ENCODE measurements at regions not wholly inside any gene's neighbourhood (a gene's known extent, or its start where the extent isn't known, plus 50 kb on each side); places are given as distances from the start of the nearest gene placed in this dataset.

DNA sequence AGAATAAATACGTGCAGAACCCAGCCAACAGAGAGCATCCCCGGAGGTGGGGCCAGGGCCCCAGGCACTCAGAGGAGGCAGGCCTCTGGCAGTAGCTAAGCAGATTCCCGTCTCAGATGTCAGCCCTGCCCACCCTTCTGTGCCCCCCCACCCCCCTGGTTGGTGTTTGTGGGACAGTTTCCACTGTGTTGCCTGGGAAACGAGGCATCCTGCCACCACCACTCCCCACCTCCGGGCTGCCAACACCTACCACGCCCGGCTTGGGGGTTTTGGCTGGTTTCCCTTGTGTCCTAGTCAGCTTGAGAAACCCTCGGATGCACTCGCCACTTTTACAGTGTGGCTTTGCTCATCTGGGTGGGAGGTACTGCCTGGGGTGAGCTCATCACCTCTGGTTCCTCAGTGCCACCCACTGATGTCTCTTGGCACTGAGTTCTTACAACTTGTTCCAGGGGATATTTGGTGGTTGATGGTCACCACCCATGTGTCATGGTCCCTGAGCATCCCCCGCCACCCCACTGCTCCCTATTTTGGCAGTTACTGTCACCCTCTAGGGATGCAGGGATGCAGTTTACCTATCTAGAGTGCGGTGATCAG lies 72.4 kb upstream of the YWHAQ start:
- Mint-ChIP-seq H3K4me1 (ENCODE audit: unreplicated experiment) (peaks cover 22% of the 10 kb centered on the region), H3K4me3 (ENCODE audit: unreplicated experiment) (no peak overlapping the region), H3K27ac (ENCODE audit: unreplicated experiment) (peak overlapping the region; percentile 69), H3K9me3 (ENCODE audit: unreplicated experiment) (no peaks in the 10 kb centered on the region), H3K27me3 (ENCODE audit: unreplicated experiment) (no peaks in the 10 kb centered on the region), H3K36me3 (ENCODE audit: unreplicated experiment) (no peaks in the 10 kb centered on the region)
- DNase-seq (ENCODE audit: extremely low spot score, unreplicated experiment) = peak; percentile 88
- TF ChIP-seq CTCF (IDR thresholded peaks at IDR 0.05) = no peak

DNA sequence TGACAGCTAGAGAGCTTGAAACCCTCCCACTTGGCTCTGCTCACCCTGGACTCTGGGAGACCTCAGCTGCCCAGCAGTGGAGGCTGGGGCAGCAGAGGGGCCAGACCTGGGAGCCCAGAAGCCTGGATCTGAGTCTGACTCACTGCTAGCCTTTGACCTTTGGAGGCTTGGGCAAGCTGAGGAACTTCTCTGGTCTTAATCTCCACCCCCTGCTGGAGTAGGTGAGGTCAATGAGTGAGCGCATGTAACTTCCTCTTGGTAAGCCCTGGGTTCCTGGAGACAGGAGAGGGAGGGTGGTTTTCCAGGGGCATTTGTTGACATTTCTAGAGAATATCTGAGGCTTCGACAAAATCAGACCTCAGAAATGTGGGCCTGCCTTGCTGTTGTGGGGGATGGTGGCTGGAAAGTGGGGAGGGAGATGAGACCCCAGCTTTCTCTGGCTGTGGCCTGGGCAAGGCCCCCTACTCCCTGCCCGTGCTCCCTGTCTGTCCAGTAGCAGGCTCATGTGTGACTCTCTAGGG lies 73.0 kb upstream of the YWHAQ start:
- no peak for TF ChIP-seq CTCF (IDR thresholded peaks at IDR 0.05)
- Mint-ChIP-seq H3K4me1 (ENCODE audit: unreplicated experiment) (peaks cover 22% of the 10 kb centered on the region), H3K27ac (ENCODE audit: unreplicated experiment) (peak overlapping the region; percentile 61), H3K27me3 (ENCODE audit: unreplicated experiment) (no peaks in the 10 kb centered on the region), H3K36me3 (ENCODE audit: unreplicated experiment) (no peaks in the 10 kb centered on the region), H3K9me3 (ENCODE audit: unreplicated experiment) (no peaks in the 10 kb centered on the region), H3K4me3 (ENCODE audit: unreplicated experiment) (no peak overlapping the region)
- no peak for DNase-seq (ENCODE audit: extremely low spot score, unreplicated experiment)

DNA sequence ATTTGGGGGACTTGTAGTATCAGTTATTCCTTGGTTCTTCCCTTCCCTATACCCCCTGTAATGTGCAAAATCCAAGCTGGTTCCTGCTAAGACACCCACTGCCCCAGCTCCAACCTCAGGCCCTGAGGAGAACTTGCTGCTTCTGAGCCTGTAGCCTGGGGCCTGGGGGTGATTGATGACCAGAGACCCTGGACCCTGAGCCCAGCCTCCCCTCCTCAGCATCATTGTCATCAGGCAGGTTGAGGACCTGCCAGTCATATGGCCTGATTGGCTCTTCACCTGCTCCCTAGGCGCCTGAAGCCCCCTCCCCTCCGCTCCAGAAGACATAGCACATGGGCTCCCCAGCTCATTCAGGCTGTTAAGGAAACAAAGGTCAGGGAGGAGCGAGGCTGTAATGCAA lies 73.8 kb upstream of the YWHAQ start:
- H3K27me3 Mint-ChIP-seq (ENCODE audit: unreplicated experiment) = no peaks in the 10 kb centered on the region
- no peak for DNase-seq (ENCODE audit: extremely low spot score, unreplicated experiment)
- H3K36me3 Mint-ChIP-seq (ENCODE audit: unreplicated experiment) = no peaks in the 10 kb centered on the region
- peak overlapping the region; percentile 9 for H3K27ac Mint-ChIP-seq (ENCODE audit: unreplicated experiment)
- no peaks in the 10 kb centered on the region for H3K9me3 Mint-ChIP-seq (ENCODE audit: unreplicated experiment)
- TF ChIP-seq CTCF (IDR thresholded peaks at IDR 0.05) = no peak
- H3K4me3 Mint-ChIP-seq (ENCODE audit: unreplicated experiment) = no peak overlapping the region
- H3K4me1 Mint-ChIP-seq (ENCODE audit: unreplicated experiment) = peaks cover 17% of the 10 kb centered on the region

- Mint-ChIP-seq H3K4me1 (ENCODE audit: unreplicated experiment) (peaks cover 17% of the 10 kb centered on the region), H3K27me3 (ENCODE audit: unreplicated experiment) (no peaks in the 10 kb centered on the region), H3K36me3 (ENCODE audit: unreplicated experiment) (no peaks in the 10 kb centered on the region), H3K9me3 (ENCODE audit: unreplicated experiment) (no peaks in the 10 kb centered on the region), H3K27ac (ENCODE audit: unreplicated experiment) (no peak overlapping the region), H3K4me3 (ENCODE audit: unreplicated experiment) (no peak overlapping the region)
- DNase-seq (ENCODE audit: extremely low spot score, unreplicated experiment) = no peak
- no peak for TF ChIP-seq CTCF (IDR thresholded peaks at IDR 0.05)
Observed at GRCh38 chr2:9705196-9705595, 74.4 kb upstream of the YWHAQ start.

DNA sequence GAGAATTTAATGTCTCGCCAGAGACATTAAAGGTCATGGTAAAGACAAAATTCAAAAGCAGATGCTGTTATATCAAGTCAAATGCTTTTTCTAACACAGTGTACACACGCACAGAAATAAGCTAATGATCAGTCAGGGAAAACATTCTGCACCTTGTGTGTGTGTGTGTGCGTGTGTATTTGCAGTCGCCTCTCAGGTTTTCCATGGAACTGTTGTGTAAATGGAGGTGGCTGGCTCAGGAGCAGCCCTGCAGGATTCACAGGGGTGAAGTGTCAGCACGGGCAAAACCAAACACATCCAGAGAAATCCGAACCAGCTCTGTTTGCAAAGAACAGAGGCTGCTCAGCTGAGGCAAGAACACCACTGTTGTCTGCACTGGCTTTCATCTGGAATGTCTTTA lies 76.2 kb upstream of the YWHAQ start:
- Mint-ChIP-seq H3K4me3 (ENCODE audit: unreplicated experiment) (no peak overlapping the region), H3K36me3 (ENCODE audit: unreplicated experiment) (no peaks in the 10 kb centered on the region), H3K27ac (ENCODE audit: unreplicated experiment) (no peak overlapping the region), H3K9me3 (ENCODE audit: unreplicated experiment) (no peaks in the 10 kb centered on the region), H3K4me1 (ENCODE audit: unreplicated experiment) (peaks cover 17% of the 10 kb centered on the region), H3K27me3 (ENCODE audit: unreplicated experiment) (no peaks in the 10 kb centered on the region)
- no peak for DNase-seq (ENCODE audit: extremely low spot score, unreplicated experiment)
- TF ChIP-seq CTCF (IDR thresholded peaks at IDR 0.05) = no peak
